ENCODE measurements at regions not wholly inside any gene's neighbourhood (a gene's known extent, or its start where the extent isn't known, plus 50 kb on each side); places are given as distances from the start of the nearest gene placed in this dataset.

DNA sequence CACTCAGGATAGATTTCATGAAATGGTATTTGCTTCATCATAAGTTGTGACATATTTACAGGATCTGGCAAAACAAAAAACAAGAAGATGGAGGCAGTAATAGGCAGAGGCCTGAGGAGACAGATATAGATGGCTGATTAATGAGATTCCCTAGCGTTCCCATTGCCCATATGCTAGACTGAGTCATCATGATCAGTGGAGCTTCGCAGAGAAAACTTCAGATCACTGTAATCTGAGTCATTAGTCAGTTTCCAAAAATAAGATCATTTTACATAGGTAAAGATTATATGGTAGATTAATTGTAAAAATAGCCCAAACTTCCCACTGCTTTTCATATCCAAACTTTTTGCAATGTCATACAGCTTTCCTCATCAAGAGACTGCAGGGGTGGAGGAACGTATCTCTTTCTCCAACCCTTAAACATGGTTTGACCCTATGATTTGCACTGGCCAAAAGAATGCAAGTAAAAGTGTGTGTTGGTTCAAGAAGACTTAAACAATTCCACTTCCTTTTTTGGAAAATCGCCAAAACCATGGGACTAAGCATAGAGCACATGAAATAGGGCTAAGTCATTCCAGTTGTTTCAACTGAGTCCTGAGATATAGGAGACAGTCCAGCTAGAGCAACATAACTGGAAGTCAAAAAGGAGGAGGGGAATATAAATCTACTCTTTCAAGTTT, 626.0 kb downstream of the RNF144B start:
- ChIA-PET POLR2A (no interaction called here), CTCF (no interaction called here)
- no peak for DNase-seq (ENCODE audit: extremely low spot score)
- TF ChIP-seq SUZ12 (IDR thresholded peaks at IDR 0.05) = no peak
- TF ChIP-seq ELF4 (IDR thresholded peaks at IDR 0.05) = no peak
- TF ChIP-seq BHLHE40 (IDR thresholded peaks at IDR 0.05; ENCODE audit: borderline replicate concordance) = no peak

DNA sequence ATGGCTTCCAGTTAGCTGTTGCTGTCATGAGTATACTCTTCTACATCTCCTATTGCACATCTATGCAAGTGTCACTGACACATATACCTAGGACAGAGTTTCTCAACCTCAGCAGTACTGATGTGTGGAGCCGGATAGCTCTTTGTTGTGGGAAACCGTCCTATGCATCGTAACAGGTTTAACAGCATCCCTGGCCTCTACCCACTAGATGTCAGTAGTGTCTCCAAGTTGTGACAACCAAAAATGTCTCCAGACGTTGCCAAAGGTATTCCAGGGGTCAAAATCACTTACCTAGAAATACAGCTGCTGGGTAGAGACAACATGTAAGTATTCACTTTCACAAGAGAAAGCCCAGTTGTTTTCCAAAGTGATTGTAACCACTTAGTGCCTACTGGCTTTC, 637.6 kb downstream of the RNF144B start:
- no peak for TF ChIP-seq L3MBTL2 (conservative IDR thresholded peaks at IDR 0.05)
- no peak for TF ChIP-seq SUZ12 (IDR thresholded peaks at IDR 0.05)
- TF ChIP-seq ELF4 (IDR thresholded peaks at IDR 0.05) = no peak
- TF ChIP-seq ARNT (IDR thresholded peaks at IDR 0.05) = no peak
- ChIA-PET CTCF (interaction anchor here (0.6 to 1.1 kb wide), 7 partner anchors 10 to 1037 kb away, joined by 3 to 6 read pairs (median 3); no protein-coding TSS in a partner anchor), POLR2A (no interaction called here)
- peak; percentile 28 for DNase-seq (ENCODE audit: extremely low spot score)

GRCh38 chr6:19028201-19028600, 641.1 kb downstream of the RNF144B start:
- TF ChIP-seq, protein P1, sequence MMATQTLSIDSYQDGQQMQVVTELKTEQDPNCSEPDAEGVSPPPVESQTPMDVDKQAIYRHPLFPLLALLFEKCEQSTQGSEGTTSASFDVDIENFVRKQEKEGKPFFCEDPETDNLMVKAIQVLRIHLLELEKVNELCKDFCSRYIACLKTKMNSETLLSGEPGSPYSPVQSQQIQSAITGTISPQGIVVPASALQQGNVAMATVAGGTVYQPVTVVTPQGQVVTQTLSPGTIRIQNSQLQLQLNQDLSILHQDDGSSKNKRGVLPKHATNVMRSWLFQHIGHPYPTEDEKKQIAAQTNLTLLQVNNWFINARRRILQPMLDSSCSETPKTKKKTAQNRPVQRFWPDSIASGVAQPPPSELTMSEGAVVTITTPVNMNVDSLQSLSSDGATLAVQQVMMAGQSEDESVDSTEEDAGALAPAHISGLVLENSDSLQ (IDR thresholded peaks at IDR 0.05) = no peak
- TF ChIP-seq SUZ12 (IDR thresholded peaks at IDR 0.05) (no peak), CTBP1 (IDR thresholded peaks at IDR 0.05; ENCODE audit: borderline replicate concordance) (no peak), FOXA1 (IDR thresholded peaks at IDR 0.05) (no peak), FOXM1 (IDR thresholded peaks at IDR 0.05; ENCODE audit: borderline replicate concordance) (no peak), LEF1 (IDR thresholded peaks at IDR 0.05; ENCODE audit: borderline replicate concordance) (no peak), BHLHE40 (IDR thresholded peaks at IDR 0.05; ENCODE audit: borderline replicate concordance) (no peak), SP1 (IDR thresholded peaks at IDR 0.05) (no peak), ARNT (IDR thresholded peaks at IDR 0.05) (no peak), FOXK2 (IDR thresholded peaks at IDR 0.05) (no peak)
- DNase-seq (ENCODE audit: extremely low spot score) = no peak
- CTCF ChIA-PET = no interaction called here
- POLR2A ChIA-PET = no interaction called here

GRCh38 chr6:19032591-19033295, 645.6 kb downstream of the RNF144B start:
- TF ChIP-seq LEF1 (IDR thresholded peaks at IDR 0.05; ENCODE audit: borderline replicate concordance) = no peak
- no peak for TF ChIP-seq FOXA1 (IDR thresholded peaks at IDR 0.05)
- TF ChIP-seq SUZ12 (IDR thresholded peaks at IDR 0.05) = no peak
- TF ChIP-seq HDGF (IDR thresholded peaks at IDR 0.05; ENCODE audit: borderline replicate concordance) = no peak
- no peak for TF ChIP-seq TARDBP (IDR thresholded peaks at IDR 0.05)
- TF ChIP-seq L3MBTL2 (conservative IDR thresholded peaks at IDR 0.05) = no peak
- TF ChIP-seq NFRKB (IDR thresholded peaks at IDR 0.05) = no peak
- no peak for TF ChIP-seq SP1 (IDR thresholded peaks at IDR 0.05)
- no peak for TF ChIP-seq BHLHE40 (IDR thresholded peaks at IDR 0.05; ENCODE audit: borderline replicate concordance)
- no peak for TF ChIP-seq FOXK2 (IDR thresholded peaks at IDR 0.05)
- DNase-seq (ENCODE audit: extremely low spot score) = no peak
- ChIA-PET POLR2A (no interaction called here), CTCF (no interaction called here)

DNA sequence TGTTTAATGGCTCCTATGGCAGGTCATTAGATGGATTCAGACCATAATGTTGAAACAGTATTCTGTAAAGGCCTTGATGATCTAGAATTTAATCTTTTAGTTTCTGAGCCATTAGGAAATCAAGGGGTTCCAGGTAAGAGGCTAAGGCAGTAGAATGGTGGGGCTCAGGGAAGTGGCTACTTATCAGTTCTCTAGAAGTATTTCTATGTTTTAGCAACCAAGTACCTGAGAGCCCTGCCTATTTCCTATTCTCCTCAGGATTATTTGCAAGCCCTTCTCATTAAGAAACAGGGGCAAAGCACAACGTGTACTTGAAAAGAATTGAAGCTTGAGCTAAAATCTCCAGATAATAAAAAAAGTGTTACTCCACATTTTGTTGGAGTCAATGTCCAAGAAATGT, 646.5 kb downstream of the RNF144B start:
- POLR2A ChIA-PET = no interaction called here
- CTCF ChIA-PET = no interaction called here
- TF ChIP-seq TARDBP (IDR thresholded peaks at IDR 0.05) (no peak), L3MBTL2 (conservative IDR thresholded peaks at IDR 0.05) (no peak), FOXK2 (IDR thresholded peaks at IDR 0.05) (no peak), BHLHE40 (IDR thresholded peaks at IDR 0.05; ENCODE audit: borderline replicate concordance) (no peak), SUZ12 (IDR thresholded peaks at IDR 0.05) (no peak), HDGF (IDR thresholded peaks at IDR 0.05; ENCODE audit: borderline replicate concordance) (no peak), FOXM1 (IDR thresholded peaks at IDR 0.05; ENCODE audit: borderline replicate concordance) (no peak), SP1 (IDR thresholded peaks at IDR 0.05) (no peak), ZNF384 (IDR thresholded peaks at IDR 0.05) (no peak)
- TF ChIP-seq, protein P1 (IDR thresholded peaks at IDR 0.05) = no peak
- DNase-seq (ENCODE audit: extremely low spot score) = no peak

GRCh38 chr6:19034986-19035385, 647.8 kb downstream of the RNF144B start:
- no peak for DNase-seq (ENCODE audit: extremely low spot score)
- TF ChIP-seq BHLHE40 (IDR thresholded peaks at IDR 0.05; ENCODE audit: borderline replicate concordance) (no peak), NFRKB (IDR thresholded peaks at IDR 0.05) (no peak), ZNF384 (IDR thresholded peaks at IDR 0.05) (no peak), CTBP1 (IDR thresholded peaks at IDR 0.05; ENCODE audit: borderline replicate concordance) (no peak), FOXM1 (IDR thresholded peaks at IDR 0.05; ENCODE audit: borderline replicate concordance) (no peak), L3MBTL2 (conservative IDR thresholded peaks at IDR 0.05) (no peak), SP1 (IDR thresholded peaks at IDR 0.05) (no peak), FOXK2 (IDR thresholded peaks at IDR 0.05) (no peak), LEF1 (IDR thresholded peaks at IDR 0.05; ENCODE audit: borderline replicate concordance) (no peak), TARDBP (IDR thresholded peaks at IDR 0.05) (no peak), FOXA1 (IDR thresholded peaks at IDR 0.05) (no peak), SUZ12 (IDR thresholded peaks at IDR 0.05) (no peak), ARNT (IDR thresholded peaks at IDR 0.05) (no peak), ELF4 (IDR thresholded peaks at IDR 0.05) (no peak), HDGF (IDR thresholded peaks at IDR 0.05; ENCODE audit: borderline replicate concordance) (no peak)
- TF ChIP-seq, protein P1 (IDR thresholded peaks at IDR 0.05) = no peak
- CTCF ChIA-PET = interaction anchor here (0.6 to 1.0 kb wide), 4 partner anchors 10 to 1285 kb away, joined by 3 to 9 read pairs (median 4); no protein-coding TSS in a partner anchor
- POLR2A ChIA-PET = no interaction called here

All from HEK293T (cell line).